GM12865 (cell line): ENCODE measurements at regions not wholly inside any gene's neighbourhood (a gene's known extent, or its start where the extent isn't known, plus 50 kb on each side); places are given as distances from the start of the nearest gene placed in this dataset.
"Not testable (repeated sequence)": the region's sequence is repeated elsewhere in the genome, so short reads cannot be mapped to it uniquely, and the experiment has no call there.

ENCODE experiments used
- DNase-seq: peaks from one replicate; pipeline ENCODE4 v3.0.0; 2010; ENCODE audit warnings: low read depth
- H3K4me3 ChIP-seq: 2 replicates; pipeline ENCODE4 v1.5.1; 2011; ENCODE audit warnings: mild to moderate bottlenecking, low read depth, low read length, control low read depth
- CTCF ChIP-seq: IDR thresholded peaks from 2 replicates; pipeline ENCODE4 v1.5.1; 2011; ENCODE audit warnings: low read length, control low read depth, low read depth, inconsistent platforms; ENCODE audit not compliant: insufficient read depth; ENCODE audit errors: missing control alignments

GRCh38 chr4:112076919-112077608 is 68.2 kb upstream of the FAM241A start:
- peak; percentile 18 for DNase-seq
- no peak for TF ChIP-seq CTCF
- H3K4me3 ChIP-seq = no peak overlapping the region

DNA sequence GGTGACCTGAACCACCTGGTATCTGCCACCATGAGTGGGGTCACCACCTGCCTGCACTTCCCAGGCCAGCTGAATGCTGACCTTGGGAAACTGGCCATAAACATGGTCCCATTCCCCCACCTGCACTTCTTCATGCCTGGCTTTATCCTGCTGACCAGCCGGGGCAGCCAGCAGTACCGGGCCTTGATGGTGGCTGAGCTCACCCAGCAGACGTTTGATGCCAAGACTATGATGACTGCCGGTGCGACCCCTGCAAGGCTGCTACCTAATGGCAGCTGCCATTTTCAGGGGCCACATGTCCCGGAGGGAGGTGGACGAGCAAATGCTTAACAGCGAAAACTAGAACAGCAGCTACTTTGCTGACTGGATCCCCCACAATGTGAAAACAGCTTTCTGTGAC is 67.5 kb upstream of the FAM241A start:
- DNase-seq = no peak
- TF ChIP-seq CTCF = no peak
- no peak overlapping the region for H3K4me3 ChIP-seq

GRCh38 chr4:112082954-112083586 is 62.2 kb upstream of the FAM241A start:
- no peak for DNase-seq
- no peak for TF ChIP-seq CTCF

GRCh38 chr4:112083587-112084347 is 61.5 kb upstream of the FAM241A start:
- TF ChIP-seq CTCF = no peak
- DNase-seq = no peak
- H3K4me3 ChIP-seq = no peak overlapping the region

More at GRCh38 chr4:112082954-112083586, 62.2 kb upstream of the FAM241A start:
- no peak overlapping the region for H3K4me3 ChIP-seq

DNA sequence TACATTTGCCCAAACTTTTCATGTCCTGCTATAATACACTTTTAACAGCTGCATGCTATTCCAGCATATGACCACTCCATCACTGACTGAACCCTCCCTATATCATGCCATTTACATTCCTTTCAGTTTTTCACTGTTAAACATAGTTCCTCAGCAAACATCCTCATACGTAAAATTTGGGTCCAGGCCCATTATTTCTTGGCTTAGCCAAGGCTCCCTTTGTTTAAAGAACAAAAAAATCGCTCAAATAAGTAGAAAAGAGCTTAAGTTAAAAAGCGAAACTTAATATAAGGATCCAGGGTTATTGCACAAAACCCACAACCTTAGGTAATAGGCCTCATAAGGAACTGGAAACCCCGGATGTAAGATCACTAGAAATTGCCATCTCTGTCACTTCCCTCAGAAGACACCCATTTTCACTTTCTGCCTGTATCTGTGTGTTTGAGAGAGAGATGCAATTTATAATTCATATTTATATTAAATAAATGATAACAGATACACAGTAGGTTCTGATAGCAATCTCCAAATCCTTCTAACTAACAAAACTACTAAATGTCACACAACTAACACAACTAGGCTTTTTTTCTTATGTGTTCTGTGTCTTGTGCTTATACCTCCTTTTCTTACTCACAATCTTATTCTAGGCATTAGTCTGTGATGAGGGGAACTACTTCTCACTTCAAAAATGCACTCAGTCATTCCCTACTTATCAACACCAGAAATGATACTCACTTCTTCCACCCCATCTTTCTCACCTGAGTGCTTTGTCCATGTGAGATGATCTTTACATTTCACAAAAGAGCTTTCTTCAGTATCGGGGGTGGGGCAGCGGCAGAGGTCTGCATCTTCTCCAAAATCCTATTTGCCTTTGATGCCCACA is 59.9 kb upstream of the FAM241A start:
- no peak for TF ChIP-seq CTCF
- peak; percentile 26 for DNase-seq
- H3K4me3 ChIP-seq = no peak overlapping the region

- TF ChIP-seq CTCF = no peak
- no peak overlapping the region for H3K4me3 ChIP-seq
- DNase-seq = no peak
Observed at GRCh38 chr4:112086036-112086434, 59.2 kb upstream of the FAM241A start.

GRCh38 chr4:112086661-112087060 is 58.6 kb upstream of the FAM241A start:
- DNase-seq, H3K4me3 ChIP-seq: not testable (repeated sequence)

- not testable (repeated sequence) for H3K4me3 ChIP-seq, DNase-seq
Observed at GRCh38 chr4:112092330-112092729, 52.9 kb upstream of the FAM241A start.
